Skeletal muscle tissue (tissue), 3 donors: ENCODE measurements at regions not wholly inside any gene's neighbourhood (a gene's known extent, or its start where the extent isn't known, plus 50 kb on each side); places are given as distances from the start of the nearest gene placed in this dataset.

Experiments used
- H3K27ac ChIP-seq: one replicate; pipeline ENCODE4 v1.7.0; 2013; ENCODE audit warnings: mild to moderate bottlenecking, low read depth, low read length, inconsistent platforms
- H3K27me3 ChIP-seq, 3 donors: one replicate each; pipeline ENCODE4 v1.7.0; 2013; ENCODE audit warnings: low read length in 3 of 3; ENCODE audit not compliant: control insufficient read depth in 3 of 3, insufficient read depth in 3 of 3
- H3K36me3 ChIP-seq, 3 donors: one replicate each; pipeline ENCODE4 v1.7.0; 2013; ENCODE audit warnings: low read length in 3 of 3; ENCODE audit not compliant: control insufficient read depth in 3 of 3, insufficient read depth in 3 of 3
- H3K4me1 ChIP-seq, 3 donors: one replicate each; pipeline ENCODE4 v1.7.0; 2013; ENCODE audit warnings: low read length in 3 of 3, mild to moderate bottlenecking in 3 of 3; ENCODE audit not compliant: control insufficient read depth in 3 of 3, insufficient read depth in 3 of 3
- H3K4me3 ChIP-seq, 3 donors: one replicate each; pipeline ENCODE4 v1.7.0; 2013; ENCODE audit warnings: low read length in 3 of 3
- H3K9ac ChIP-seq, 3 donors: one replicate each; pipeline ENCODE4 v1.7.0; 2013; ENCODE audit warnings: low read length in 3 of 3, mild to moderate bottlenecking in 3 of 3, moderate library complexity in 2 of 3, low read depth in 1 of 3
- H3K9me3 ChIP-seq, 3 donors: one replicate each; pipeline ENCODE4 v1.7.0; 2013; ENCODE audit warnings: low read length in 3 of 3; ENCODE audit not compliant: control insufficient read depth in 3 of 3
- donor health status: Osteomylitis.

- Histone ChIP-seq H3K36me3 (no peaks in the 10 kb centered on the region), H3K4me3 (no peak overlapping the region), H3K27ac (no peak overlapping the region), H3K9me3 (no peaks in the 10 kb centered on the region), H3K9ac (no peak overlapping the region), H3K4me1 (peaks cover 7 to 14% (median 9%) of the 10 kb centered on the region in 3 donors), H3K27me3 (no peaks in the 10 kb centered on the region)
Observed at GRCh38 chr10:61839916-61840315, 61.6 kb upstream of the ARID5B start.

GRCh38 chr10:61840403-61840802, 61.1 kb upstream of the ARID5B start:
- H3K4me3 ChIP-seq = no peak overlapping the region

GRCh38 chr10:61841338-61841875, 60.1 kb upstream of the ARID5B start:
- Histone ChIP-seq H3K36me3 (no peaks in the 10 kb centered on the region), H3K4me3 (no peak overlapping the region), H3K9ac (no peak overlapping the region), H3K27ac (no peak overlapping the region), H3K4me1 (peaks cover 2 to 7% (median 3%) of the 10 kb centered on the region in 3 donors), H3K9me3 (no peaks in the 10 kb centered on the region), H3K27me3 (no peaks in the 10 kb centered on the region)

More at GRCh38 chr10:61840403-61840802, 61.1 kb upstream of the ARID5B start:
- Histone ChIP-seq H3K9ac (no peak overlapping the region), H3K36me3 (no peaks in the 10 kb centered on the region), H3K4me1 (peaks cover 4 to 9% (median 9%) of the 10 kb centered on the region in 3 donors), H3K27me3 (no peaks in the 10 kb centered on the region), H3K27ac (no peak overlapping the region), H3K9me3 (no peaks in the 10 kb centered on the region)

GRCh38 chr10:61842755-61843497, 58.6 kb upstream of the ARID5B start:
- Histone ChIP-seq H3K36me3 (no peaks in the 10 kb centered on the region), H3K9me3 (no peaks in the 10 kb centered on the region), H3K4me1 (no peaks in the 10 kb centered on the region), H3K4me3 (no peak overlapping the region), H3K27ac (no peak overlapping the region), H3K9ac (no peak overlapping the region), H3K27me3 (no peaks in the 10 kb centered on the region)

- H3K36me3 ChIP-seq = no peaks in the 10 kb centered on the region
- no peaks in the 10 kb centered on the region for H3K27me3 ChIP-seq
- H3K9ac ChIP-seq = no peak overlapping the region
- no peaks in the 10 kb centered on the region for H3K9me3 ChIP-seq
- H3K4me3 ChIP-seq = no peak overlapping the region
- H3K4me1 ChIP-seq = no peaks in the 10 kb centered on the region
- H3K27ac ChIP-seq = no peak overlapping the region
Observed at GRCh38 chr10:61844116-61844822, 57.2 kb upstream of the ARID5B start.

- no peaks in the 10 kb centered on the region for H3K9me3 ChIP-seq
- H3K27ac ChIP-seq = no peak overlapping the region
- H3K27me3 ChIP-seq = no peaks in the 10 kb centered on the region
- no peaks in the 10 kb centered on the region for H3K4me1 ChIP-seq
- no peak overlapping the region for H3K4me3 ChIP-seq
- no peak overlapping the region for H3K9ac ChIP-seq
- no peaks in the 10 kb centered on the region for H3K36me3 ChIP-seq
Observed at GRCh38 chr10:61845196-61845949, 56.1 kb upstream of the ARID5B start.

- no peaks in the 10 kb centered on the region for H3K27me3 ChIP-seq
- no peaks in the 10 kb centered on the region for H3K9me3 ChIP-seq
- no peaks in the 10 kb centered on the region for H3K4me1 ChIP-seq
- H3K9ac ChIP-seq = no peak overlapping the region
- H3K27ac ChIP-seq = no peak overlapping the region
- H3K4me3 ChIP-seq = no peak overlapping the region
- H3K36me3 ChIP-seq = no peaks in the 10 kb centered on the region
Observed at GRCh38 chr10:61845950-61846268, 55.6 kb upstream of the ARID5B start.

- Histone ChIP-seq H3K4me1 (no peaks in the 10 kb centered on the region), H3K9me3 (no peaks in the 10 kb centered on the region), H3K4me3 (no peak overlapping the region), H3K36me3 (no peaks in the 10 kb centered on the region), H3K27ac (no peak overlapping the region), H3K27me3 (no peaks in the 10 kb centered on the region), H3K9ac (no peak overlapping the region)
Observed at GRCh38 chr10:61846370-61847031, 55.0 kb upstream of the ARID5B start.

- Histone ChIP-seq H3K4me3 (no peak overlapping the region), H3K27ac (no peak overlapping the region), H3K36me3 (no peaks in the 10 kb centered on the region), H3K27me3 (no peaks in the 10 kb centered on the region), H3K9ac (no peak overlapping the region), H3K4me1 (no peaks in the 10 kb centered on the region), H3K9me3 (no peaks in the 10 kb centered on the region)
Observed at GRCh38 chr10:61847087-61847486, 54.4 kb upstream of the ARID5B start.
